ENCODE measurements at regions not wholly inside any gene's neighbourhood (a gene's known extent, or its start where the extent isn't known, plus 50 kb on each side); places are given as distances from the start of the nearest gene placed in this dataset.

GRCh38 chr14:100450736-100451135 is 127.6 kb downstream of the SLC25A47 start:
- H3K27me3 ChIP-seq (ENCODE audit: low read depth): no peaks in the 10 kb centered on the region
- H3K4me3 ChIP-seq: no peak overlapping the region
- no peak overlapping the region for H3K27ac ChIP-seq
- TF ChIP-seq, protein P1, sequence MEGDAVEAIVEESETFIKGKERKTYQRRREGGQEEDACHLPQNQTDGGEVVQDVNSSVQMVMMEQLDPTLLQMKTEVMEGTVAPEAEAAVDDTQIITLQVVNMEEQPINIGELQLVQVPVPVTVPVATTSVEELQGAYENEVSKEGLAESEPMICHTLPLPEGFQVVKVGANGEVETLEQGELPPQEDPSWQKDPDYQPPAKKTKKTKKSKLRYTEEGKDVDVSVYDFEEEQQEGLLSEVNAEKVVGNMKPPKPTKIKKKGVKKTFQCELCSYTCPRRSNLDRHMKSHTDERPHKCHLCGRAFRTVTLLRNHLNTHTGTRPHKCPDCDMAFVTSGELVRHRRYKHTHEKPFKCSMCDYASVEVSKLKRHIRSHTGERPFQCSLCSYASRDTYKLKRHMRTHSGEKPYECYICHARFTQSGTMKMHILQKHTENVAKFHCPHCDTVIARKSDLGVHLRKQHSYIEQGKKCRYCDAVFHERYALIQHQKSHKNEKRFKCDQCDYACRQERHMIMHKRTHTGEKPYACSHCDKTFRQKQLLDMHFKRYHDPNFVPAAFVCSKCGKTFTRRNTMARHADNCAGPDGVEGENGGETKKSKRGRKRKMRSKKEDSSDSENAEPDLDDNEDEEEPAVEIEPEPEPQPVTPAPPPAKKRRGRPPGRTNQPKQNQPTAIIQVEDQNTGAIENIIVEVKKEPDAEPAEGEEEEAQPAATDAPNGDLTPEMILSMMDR (IDR thresholded peaks at IDR 0.05): no peak
- H3K36me3 ChIP-seq: no peaks in the 10 kb centered on the region
- DNase-seq (no peak), ATAC-seq (no peak)
- intact Hi-C loops (cut with DNase I): no loop called here
- no peaks in the 10 kb centered on the region for H3K4me1 ChIP-seq
- no peaks in the 10 kb centered on the region for H3K9me3 ChIP-seq

GRCh38 chr14:100451264-100451663 is 128.1 kb downstream of the SLC25A47 start:
- Histone ChIP-seq H3K27me3 (ENCODE audit: low read depth) (no peaks in the 10 kb centered on the region), H3K9me3 (no peaks in the 10 kb centered on the region), H3K36me3 (no peaks in the 10 kb centered on the region), H3K4me3 (no peak overlapping the region), H3K27ac (no peak overlapping the region), H3K4me1 (no peaks in the 10 kb centered on the region)
- intact Hi-C loops (cut with DNase I): no loop called here
- TF ChIP-seq, protein P1 (IDR thresholded peaks at IDR 0.05): no peak
- DNase-seq (no peak), ATAC-seq (no peak)

DNA sequence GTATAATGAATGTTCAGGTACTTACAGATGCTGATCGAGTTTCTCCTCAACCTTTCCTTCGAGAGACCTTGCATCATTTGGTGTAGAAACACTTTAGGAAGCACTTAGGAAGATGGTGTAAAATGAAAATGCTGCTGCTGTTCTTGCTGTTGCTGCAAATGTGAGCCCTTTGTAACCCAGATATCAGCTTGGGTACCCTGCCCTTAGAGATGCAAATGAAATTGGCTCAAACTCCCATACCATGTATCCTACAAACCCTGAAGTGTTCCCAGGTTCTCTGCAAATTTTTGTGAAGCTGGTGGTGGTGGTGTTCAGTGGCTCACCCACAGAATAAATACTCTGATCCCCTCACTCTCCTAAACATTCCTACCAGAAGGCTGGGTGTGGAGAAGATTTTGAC is 130.8 kb downstream of the SLC25A47 start:
- intact Hi-C loops (cut with DNase I): no loop called here
- Histone ChIP-seq H3K27ac (no peak overlapping the region), H3K27me3 (ENCODE audit: low read depth) (no peaks in the 10 kb centered on the region), H3K36me3 (no peaks in the 10 kb centered on the region), H3K4me3 (no peak overlapping the region), H3K4me1 (no peaks in the 10 kb centered on the region), H3K9me3 (no peaks in the 10 kb centered on the region)
- DNase-seq: no peak
- ATAC-seq: no peak
- TF ChIP-seq, protein P1 (IDR thresholded peaks at IDR 0.05): no peak

DNA sequence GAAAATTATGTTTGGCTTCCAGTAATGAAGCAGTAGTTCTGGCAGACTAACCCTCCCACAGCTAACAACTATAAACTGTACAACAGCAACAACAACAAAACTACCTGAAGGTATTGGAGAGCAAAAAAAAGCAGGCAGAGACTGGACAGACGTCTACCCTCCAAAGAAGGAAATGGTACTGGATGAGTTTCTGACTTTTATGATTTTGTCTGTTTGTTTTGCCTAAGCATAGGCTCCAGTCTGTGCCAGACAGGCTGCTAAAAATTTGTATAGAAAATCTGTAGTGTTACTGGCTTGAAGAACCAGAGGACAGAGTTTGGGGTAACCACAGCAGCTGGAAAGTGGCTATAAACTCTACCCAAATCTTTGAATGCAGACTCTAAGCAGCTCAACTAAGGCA is 131.3 kb downstream of the SLC25A47 start:
- Histone ChIP-seq H3K36me3 (no peaks in the 10 kb centered on the region), H3K27me3 (ENCODE audit: low read depth) (no peaks in the 10 kb centered on the region), H3K9me3 (no peaks in the 10 kb centered on the region), H3K27ac (no peak overlapping the region), H3K4me1 (no peaks in the 10 kb centered on the region), H3K4me3 (no peak overlapping the region)
- ATAC-seq: no peak
- intact Hi-C loops (cut with DNase I): no loop called here
- TF ChIP-seq, protein P1 (IDR thresholded peaks at IDR 0.05): no peak
- no peak for DNase-seq

DNA sequence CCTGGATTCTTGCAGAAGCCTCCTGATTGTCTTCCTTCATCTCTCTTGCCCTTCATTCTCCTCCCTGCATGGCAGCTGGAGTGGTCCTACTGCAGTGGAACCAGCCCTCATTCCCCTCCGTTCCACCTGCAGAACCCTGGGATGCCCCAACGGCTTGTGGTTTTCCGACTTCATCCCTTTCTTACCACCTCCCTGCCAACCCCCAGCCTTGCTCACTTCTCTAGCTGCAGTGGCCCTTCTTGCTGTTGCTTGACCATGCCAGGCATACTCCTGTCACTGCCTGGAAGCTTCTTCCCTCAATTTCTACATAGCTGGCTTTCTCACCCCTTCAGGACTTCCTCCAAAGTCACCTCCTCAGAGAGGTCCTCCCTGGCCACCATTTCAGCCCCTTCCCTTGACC is 123.3 kb downstream of the BEGAIN start:
- H3K27me3 ChIP-seq (ENCODE audit: low read depth): no peaks in the 10 kb centered on the region
- no peak for ATAC-seq
- TF ChIP-seq, protein P1 (IDR thresholded peaks at IDR 0.05): no peak
- H3K9me3 ChIP-seq: no peaks in the 10 kb centered on the region
- intact Hi-C loops (cut with DNase I): no loop called here
- no peak overlapping the region for H3K27ac ChIP-seq
- no peak overlapping the region for H3K4me3 ChIP-seq
- H3K36me3 ChIP-seq: peaks cover 7% of the 10 kb centered on the region
- no peaks in the 10 kb centered on the region for H3K4me1 ChIP-seq
- no peak for DNase-seq

Measured in lower lobe of right lung (tissue), 2 donors.